Neural cell (in vitro differentiated cells): ENCODE measurements at regions not wholly inside any gene's neighbourhood (a gene's known extent, or its start where the extent isn't known, plus 50 kb on each side); places are given as distances from the start of the nearest gene placed in this dataset.

Experiments used
- CTCF ChIP-seq: fragments of 450-650 bp; IDR thresholded peaks from 2 replicates; pipeline ENCODE4 v1.5.1; 2014; ENCODE audit warnings: antibody characterized with exemption, mild to moderate bottlenecking, moderate library complexity; ENCODE audit not compliant: poor library complexity, severe bottlenecking
- EP300 ChIP-seq: fragments of 450-650 bp; conservative IDR thresholded peaks from 2 replicates; pipeline ENCODE4 v1.6.1; 2014; ENCODE audit warnings: antibody characterized with exemption, mild to moderate bottlenecking, moderate library complexity; ENCODE audit not compliant: poor library complexity, severe bottlenecking
- EZH2 ChIP-seq: fragments of 200-600, 300-800 bp; shearing (Covaris generic), sonication (generic); IDR thresholded peaks from 2 replicates; pipeline ENCODE4 v1.6.1; 2014; ENCODE audit warnings: antibody characterized with exemption, low read length, borderline replicate concordance, mild to moderate bottlenecking; ENCODE audit not compliant: insufficient read depth, poor library complexity, severe bottlenecking
- MXI1 ChIP-seq: fragments of 450-650 bp; conservative IDR thresholded peaks from 2 replicates; pipeline ENCODE4 v1.6.1; 2014; ENCODE audit warnings: antibody characterized with exemption, mild to moderate bottlenecking; ENCODE audit not compliant: poor library complexity, severe bottlenecking
- POLR2AphosphoS5 ChIP-seq: IDR thresholded peaks from 2 replicates; pipeline ENCODE4 v1.6.1; 2012
- REST ChIP-seq: IDR thresholded peaks from 2 replicates; pipeline ENCODE4 v1.6.1; 2012; ENCODE audit warnings: borderline replicate concordance

GRCh38 chr4:79514621-79515329, 106.7 kb upstream of the GK2 start:
- TF ChIP-seq MXI1 (no peak), REST (no peak), POLR2AphosphoS5 (no peak), CTCF (no peak), EP300 (no peak), EZH2 (no peak)
